NCI-H526 treated with DMSO at 0.1 percent for 48 hours (cell line): ENCODE measurements at regions not wholly inside any gene's neighbourhood (a gene's known extent, or its start where the extent isn't known, plus 50 kb on each side); places are given as distances from the start of the nearest gene placed in this dataset.
"Not testable (repeated sequence)": the region's sequence is repeated elsewhere in the genome, so short reads cannot be mapped to it uniquely, and the experiment has no call there.

ENCODE experiments used
- DNase-seq: peaks from one replicate; lab custom pipeline; 2025; lab: John Stamatoyannopoulos, UW

GRCh38 chr1:233722212-233722979, 108.5 kb downstream of the KCNK1 start:
- DNase-seq, result no peak

GRCh38 chr1:233723387-233723786, 109.5 kb downstream of the KCNK1 start:
- no peak for DNase-seq

- DNase-seq, result not testable (repeated sequence)
These were observed 110.3 kb downstream of the KCNK1 start for GRCh38 chr1:233724131-233724631.

- DNase-seq, result no peak
These were observed 111.5 kb downstream of the KCNK1 start for GRCh38 chr1:233725423-233725822.

- DNase-seq, result no peak
These were observed 114.8 kb downstream of the KCNK1 start for GRCh38 chr1:233728721-233729120.

- no peak for DNase-seq
These were observed 116.5 kb downstream of the KCNK1 start for GRCh38 chr1:233730380-233730779.

- no peak for DNase-seq
These were observed 116.9 kb downstream of the KCNK1 start for GRCh38 chr1:233730809-233731208.

- no peak for DNase-seq
These were observed 118.3 kb downstream of the KCNK1 start for GRCh38 chr1:233732206-233732605.

- DNase-seq, result no peak
These were observed 120.5 kb downstream of the KCNK1 start for GRCh38 chr1:233734456-233734855.

- no peak for DNase-seq
These were observed 121.4 kb downstream of the KCNK1 start for GRCh38 chr1:233735331-233735730.

- no peak for DNase-seq
These were observed 121.9 kb downstream of the KCNK1 start for GRCh38 chr1:233735847-233736246.

GRCh38 chr1:233737341-233737740, 123.4 kb downstream of the KCNK1 start:
- no peak for DNase-seq

- no peak for DNase-seq
These were observed 124.5 kb downstream of the KCNK1 start for GRCh38 chr1:233738396-233738795.

- DNase-seq, result no peak
These were observed 124.9 kb downstream of the KCNK1 start for GRCh38 chr1:233738850-233739249.

- no peak for DNase-seq
These were observed 131.0 kb downstream of the KCNK1 start for GRCh38 chr1:233744779-233745513.

GRCh38 chr1:233750139-233750538, 136.2 kb downstream of the KCNK1 start:
- DNase-seq, result no peak

GRCh38 chr1:233759665-233760064, 144.8 kb upstream of the SLC35F3 start:
- no peak for DNase-seq

GRCh38 chr1:233764304-233764703, 140.2 kb upstream of the SLC35F3 start:
- DNase-seq, result not testable (repeated sequence)

GRCh38 chr1:233777566-233777965, 126.9 kb upstream of the SLC35F3 start:
- DNase-seq, result no peak

- no peak for DNase-seq
These were observed 124.4 kb upstream of the SLC35F3 start for GRCh38 chr1:233780049-233780448.

- DNase-seq, result no peak
These were observed 121.4 kb upstream of the SLC35F3 start for GRCh38 chr1:233782937-233783586.

GRCh38 chr1:233787599-233787998, 116.9 kb upstream of the SLC35F3 start:
- DNase-seq, result no peak

- no peak for DNase-seq
These were observed 115.8 kb upstream of the SLC35F3 start for GRCh38 chr1:233788687-233789086.
